SK-N-DZ (cell line): ENCODE measurements at regions not wholly inside any gene's neighbourhood (a gene's known extent, or its start where the extent isn't known, plus 50 kb on each side); places are given as distances from the start of the nearest gene placed in this dataset.
"Not testable (repeated sequence)": the region's sequence is repeated elsewhere in the genome, so short reads cannot be mapped to it uniquely, and the experiment has no call there.

Experiments used
- DNase-seq: peaks from one replicate; pipeline ENCODE4 v3.0.0-alpha.2; 2015; ENCODE audit warnings: low spot score

- DNase-seq, result no peak
Observed at GRCh38 chr3:130800829-130801228, 54.2 kb upstream of the PIK3R4 start.

GRCh38 chr3:130801473-130801872 is 54.8 kb upstream of the PIK3R4 start:
- DNase-seq, result no peak

- DNase-seq, result no peak
Observed at GRCh38 chr3:130811557-130811956, 64.9 kb upstream of the PIK3R4 start.

- no peak for DNase-seq
Observed at GRCh38 chr3:130814691-130815472, 68.3 kb upstream of the PIK3R4 start.

GRCh38 chr3:130816561-130817445 is 70.2 kb upstream of the PIK3R4 start:
- DNase-seq, result no peak

- DNase-seq, result not testable (repeated sequence)
Observed at GRCh38 chr3:130818066-130818465, 71.4 kb upstream of the PIK3R4 start.

GRCh38 chr3:130820976-130821375 is 72.9 kb upstream of the ATP2C1 start:
- no peak for DNase-seq

GRCh38 chr3:130821806-130822205 is 72.1 kb upstream of the ATP2C1 start:
- no peak for DNase-seq

GRCh38 chr3:130823241-130823884 is 70.5 kb upstream of the ATP2C1 start:
- DNase-seq, result no peak

GRCh38 chr3:130823996-130824395 is 69.9 kb upstream of the ATP2C1 start:
- DNase-seq, result no peak

GRCh38 chr3:130825762-130826299 is 68.1 kb upstream of the ATP2C1 start:
- DNase-seq, result peak; percentile 80

- DNase-seq, result peak; percentile 42
Observed at GRCh38 chr3:130826516-130827182, 67.2 kb upstream of the ATP2C1 start.

GRCh38 chr3:130827486-130827885 is 66.4 kb upstream of the ATP2C1 start:
- DNase-seq, result peak; percentile 21

GRCh38 chr3:130828948-130829947 is 64.6 kb upstream of the ATP2C1 start:
- no peak for DNase-seq

GRCh38 chr3:130831719-130832400 is 62.0 kb upstream of the ATP2C1 start:
- DNase-seq, result peak; percentile 46

GRCh38 chr3:130832401-130832746 is 61.5 kb upstream of the ATP2C1 start:
- DNase-seq, result not testable (repeated sequence)

GRCh38 chr3:130834476-130834875 is 59.4 kb upstream of the ATP2C1 start:
- DNase-seq, result no peak

GRCh38 chr3:130835483-130835882 is 58.4 kb upstream of the ATP2C1 start:
- no peak for DNase-seq

GRCh38 chr3:130838898-130839600 is 54.8 kb upstream of the ATP2C1 start:
- no peak for DNase-seq
